Stimulated activated CD4-positive, alpha-beta T cell treated with anti-CD3 and anti-CD28 coated beads, Interleukin-1b, Interleukin-23, amount 100 ng/mL, for 1 hour (primary cell): ENCODE measurements at regions not wholly inside any gene's neighbourhood (a gene's known extent, or its start where the extent isn't known, plus 50 kb on each side); places are given as distances from the start of the nearest gene placed in this dataset.
"Not testable (repeated sequence)": the region's sequence is repeated elsewhere in the genome, so short reads cannot be mapped to it uniquely, and the experiment has no call there.

Experiments
- DNase-seq, 2 donors: peaks; one replicate each; pipeline ENCODE4 v3.0.0-alpha.2; 2020; ENCODE audit warnings: low read depth in 2 of 2

DNA sequence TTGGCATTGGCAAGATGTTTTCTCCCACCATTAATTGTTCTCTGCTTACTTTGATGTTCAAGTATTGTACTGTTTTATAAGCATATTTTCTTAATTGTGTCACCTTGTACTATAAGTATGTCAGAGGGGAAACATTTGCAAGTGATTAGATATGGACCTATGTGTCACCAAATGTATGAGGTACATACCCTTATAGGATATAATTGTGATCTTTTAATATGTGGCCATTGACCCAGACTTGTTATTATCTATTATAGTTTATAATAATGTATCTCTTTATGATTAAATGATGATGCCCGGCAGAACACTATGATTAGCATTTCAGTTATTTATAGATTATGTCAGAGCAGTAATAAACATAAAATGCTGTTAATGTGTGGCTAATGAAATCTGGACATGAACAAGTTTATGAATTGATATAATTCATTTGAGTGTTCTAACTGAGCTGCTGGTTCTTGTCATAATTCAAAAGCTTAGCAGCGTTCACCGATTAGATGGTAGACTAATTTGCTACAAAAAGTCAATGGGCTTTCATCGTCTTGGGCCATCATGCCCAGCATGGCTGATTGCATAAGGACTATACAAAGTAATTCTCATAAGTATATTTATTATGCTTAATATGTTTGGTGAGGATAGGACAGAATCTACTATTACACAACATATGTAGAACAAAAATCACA, 480.9 kb upstream of the FANCL start:
- DNase-seq = no peak

DNA sequence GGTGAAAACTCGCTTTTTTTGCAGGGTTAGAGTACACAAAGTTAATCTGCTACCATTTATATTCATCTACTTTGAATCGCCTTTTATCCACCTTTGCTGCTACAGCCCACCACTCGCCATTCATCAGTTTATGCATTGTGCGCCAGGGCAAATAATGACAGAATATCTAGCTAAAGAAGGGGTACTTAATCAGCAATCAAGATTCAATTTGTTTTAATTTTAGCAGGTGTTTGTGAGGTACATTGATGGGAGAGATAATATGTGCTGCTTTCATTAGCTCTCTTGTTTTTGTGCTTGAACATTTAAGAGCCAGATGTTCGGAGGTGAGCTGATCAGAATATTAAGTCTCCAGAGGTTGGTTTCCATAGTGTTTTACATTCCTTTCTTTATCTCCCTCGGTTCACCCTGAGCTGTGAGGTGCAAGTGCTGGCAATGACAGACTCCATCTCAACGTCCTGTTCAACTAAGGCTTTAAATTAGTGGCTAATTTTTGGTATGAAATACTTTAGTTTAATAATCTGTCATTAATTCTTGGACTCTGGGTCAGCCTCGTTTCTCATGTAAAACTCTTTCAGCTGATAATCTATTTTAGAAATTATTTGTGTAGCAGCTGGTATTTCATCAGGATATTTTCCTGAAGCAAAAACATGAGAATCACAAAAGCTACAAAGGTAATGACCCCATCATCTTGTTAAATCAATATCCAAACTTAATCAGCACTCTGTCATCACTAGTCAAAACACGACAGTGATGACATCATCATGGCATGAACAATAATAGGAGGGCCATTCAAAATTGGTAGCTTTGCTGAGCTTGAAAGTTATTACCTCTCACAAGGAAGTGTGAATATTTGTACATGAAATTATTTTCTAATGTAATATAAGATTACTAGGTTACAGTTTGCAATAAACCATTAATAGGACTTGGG, 479.9 kb upstream of the FANCL start:
- no peak for DNase-seq

DNA sequence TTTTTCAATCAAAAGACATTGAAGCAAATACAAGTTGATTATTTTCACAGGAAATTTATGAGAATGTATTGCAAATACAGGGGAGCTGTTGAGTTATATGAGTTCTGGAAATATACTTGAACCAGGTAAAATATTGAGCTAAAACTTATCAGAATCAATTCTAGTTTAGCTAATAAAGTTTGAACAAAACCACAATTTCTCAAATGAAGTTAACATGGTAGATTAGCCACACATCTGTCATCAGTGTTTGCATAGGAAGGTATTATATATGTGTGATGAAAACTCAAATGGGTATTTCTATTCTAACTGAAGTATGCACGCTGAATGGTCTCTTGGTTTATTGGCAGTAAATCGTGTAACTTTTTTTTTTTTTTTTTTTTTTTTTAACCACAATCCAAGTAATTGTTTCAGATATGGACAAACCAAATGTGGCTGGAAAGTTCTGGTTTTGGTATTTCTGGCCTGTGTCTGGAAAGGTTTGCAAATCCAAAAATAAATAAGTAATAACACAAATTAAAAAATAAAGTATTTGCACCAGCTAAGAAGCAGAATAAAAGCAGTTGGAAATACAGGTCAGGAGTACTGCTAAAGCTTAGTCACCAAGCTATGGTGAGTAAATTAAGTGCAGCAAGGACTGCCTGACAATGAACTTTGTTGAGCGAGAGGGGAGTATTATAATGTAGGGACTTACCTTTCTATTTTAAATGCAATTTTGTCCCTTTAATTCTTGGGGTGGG, 479.1 kb upstream of the FANCL start:
- no peak for DNase-seq

DNA sequence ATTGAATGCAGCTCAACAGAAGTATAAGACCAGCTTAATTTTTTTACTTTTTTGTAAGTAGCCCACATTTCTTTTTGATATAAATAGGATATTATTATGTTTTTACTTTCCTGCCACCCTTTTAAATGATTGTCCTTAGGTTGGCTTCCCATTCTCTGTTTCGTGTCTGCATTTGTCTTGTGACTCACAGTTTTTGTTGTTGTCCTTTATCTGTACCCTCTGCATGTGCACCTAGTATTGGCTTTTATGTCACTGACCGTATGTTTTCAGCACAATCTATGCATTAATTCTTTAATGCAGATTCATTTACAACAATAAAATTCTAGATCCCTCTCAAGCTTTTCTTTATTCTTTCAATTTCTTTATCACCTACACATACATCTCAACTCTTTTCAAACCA, 474.2 kb upstream of the FANCL start:
- no peak for DNase-seq

DNA sequence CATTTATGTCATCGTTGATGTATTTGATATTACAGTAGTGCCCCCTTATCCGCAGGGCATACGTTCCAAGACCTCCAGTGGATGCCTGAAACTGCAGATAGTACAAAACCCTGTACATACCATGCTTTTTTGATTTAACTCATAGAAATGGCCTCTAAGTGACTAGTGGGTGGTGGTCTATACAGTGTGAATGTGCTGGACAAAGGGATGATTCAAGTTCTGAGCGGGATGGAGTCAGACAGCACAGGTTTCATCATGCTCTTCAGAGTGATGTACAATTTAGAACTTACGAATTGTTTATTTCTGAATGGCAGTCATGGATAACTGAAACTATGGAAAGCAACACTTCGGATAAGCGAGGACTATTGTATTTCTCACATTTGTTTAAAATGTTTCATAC, 473.1 kb upstream of the FANCL start:
- DNase-seq = no peak

DNA sequence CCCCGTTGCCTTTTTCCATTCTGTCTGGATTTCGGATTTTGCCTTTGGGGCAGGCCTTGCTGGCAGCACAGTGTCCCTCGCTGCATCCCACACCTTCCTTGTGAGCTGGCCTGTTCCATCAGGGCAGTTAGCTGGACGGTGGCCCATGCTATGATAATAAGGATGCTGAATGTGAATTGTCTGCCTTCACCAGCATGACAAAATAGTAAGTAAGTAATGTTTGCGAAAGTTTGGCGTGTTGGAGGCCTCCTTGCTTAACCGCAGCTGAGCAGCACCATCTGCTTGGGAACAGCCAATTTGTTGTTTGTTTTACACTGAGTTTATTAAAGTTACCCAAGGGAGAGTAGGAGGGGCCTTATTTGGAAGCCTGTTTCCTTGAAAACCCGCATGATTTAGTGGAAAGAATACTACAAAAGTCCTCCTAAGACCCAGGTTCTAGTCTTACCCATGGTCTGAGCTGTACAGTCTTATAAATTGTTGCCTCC, 469.7 kb upstream of the FANCL start:
- DNase-seq = no peak

DNA sequence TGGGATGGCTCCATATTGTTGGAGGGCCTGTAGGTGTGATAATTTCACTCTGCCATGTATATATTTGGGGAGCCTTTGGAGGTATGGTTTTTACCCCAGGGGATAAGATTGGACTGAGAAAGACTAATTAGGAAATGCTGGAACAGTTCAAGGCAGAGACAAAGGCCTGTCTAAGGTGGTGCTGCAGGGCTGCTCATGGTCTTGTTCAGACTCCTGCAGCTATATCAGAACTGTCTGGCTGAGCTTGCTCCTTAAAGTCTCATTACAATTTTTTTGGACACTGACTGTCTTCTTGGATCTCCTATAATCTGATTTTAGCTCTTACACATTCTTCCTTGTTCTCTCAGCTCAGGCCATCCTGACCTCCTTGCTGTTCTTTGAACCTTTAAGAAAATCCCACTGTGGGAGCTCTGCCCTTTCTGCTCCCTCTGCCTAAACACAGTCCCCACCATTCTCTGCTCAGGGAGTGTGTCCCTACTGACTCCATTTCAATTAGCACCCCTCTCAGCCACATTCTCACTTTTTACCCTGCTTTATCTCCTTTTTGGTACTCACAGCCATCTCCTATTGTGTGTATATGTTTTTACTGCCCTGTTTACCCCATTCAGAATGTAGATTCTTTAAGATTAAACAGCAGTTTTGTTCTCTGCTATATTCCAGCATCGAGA, 468.7 kb upstream of the FANCL start:
- DNase-seq = no peak

DNA sequence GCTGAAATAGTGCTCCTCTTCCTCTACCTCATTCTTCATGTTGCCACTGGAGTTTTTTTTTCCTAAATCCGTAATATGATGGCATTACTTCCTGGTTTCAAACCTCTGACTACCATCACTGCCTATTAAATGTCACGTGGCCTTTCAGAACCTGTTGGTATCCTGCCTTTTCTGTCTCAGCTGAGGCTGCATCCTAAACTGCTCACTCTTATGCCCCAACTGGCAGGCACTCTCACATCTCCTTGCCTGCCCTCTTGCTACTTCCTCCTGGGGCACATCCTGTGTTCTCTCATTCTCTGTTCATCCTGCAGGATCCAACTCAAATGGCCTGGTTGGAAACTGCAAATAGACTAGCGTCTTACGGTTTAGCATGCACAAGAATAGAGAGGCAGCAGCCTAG, 468.1 kb upstream of the FANCL start:
- DNase-seq = no peak

DNA sequence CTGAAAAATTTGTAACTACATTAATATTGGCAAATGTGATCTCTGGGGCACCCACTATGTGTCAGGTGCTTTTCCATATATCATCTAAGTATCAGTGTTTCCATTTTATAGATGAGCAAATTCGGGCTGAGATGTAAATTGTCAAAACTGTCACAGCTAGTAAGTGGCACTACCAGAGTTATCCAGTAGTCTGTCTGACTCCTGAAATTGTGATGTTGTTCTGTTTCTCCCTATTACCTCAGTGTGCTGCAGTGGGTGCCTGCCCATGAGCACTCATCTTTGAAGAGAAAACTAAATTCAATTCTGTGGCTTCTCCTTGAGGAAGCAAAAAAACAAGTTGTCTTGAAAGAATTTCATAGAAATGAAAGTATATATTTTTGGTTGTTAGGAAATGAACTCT, 467.4 kb upstream of the FANCL start:
- DNase-seq = no peak

DNA sequence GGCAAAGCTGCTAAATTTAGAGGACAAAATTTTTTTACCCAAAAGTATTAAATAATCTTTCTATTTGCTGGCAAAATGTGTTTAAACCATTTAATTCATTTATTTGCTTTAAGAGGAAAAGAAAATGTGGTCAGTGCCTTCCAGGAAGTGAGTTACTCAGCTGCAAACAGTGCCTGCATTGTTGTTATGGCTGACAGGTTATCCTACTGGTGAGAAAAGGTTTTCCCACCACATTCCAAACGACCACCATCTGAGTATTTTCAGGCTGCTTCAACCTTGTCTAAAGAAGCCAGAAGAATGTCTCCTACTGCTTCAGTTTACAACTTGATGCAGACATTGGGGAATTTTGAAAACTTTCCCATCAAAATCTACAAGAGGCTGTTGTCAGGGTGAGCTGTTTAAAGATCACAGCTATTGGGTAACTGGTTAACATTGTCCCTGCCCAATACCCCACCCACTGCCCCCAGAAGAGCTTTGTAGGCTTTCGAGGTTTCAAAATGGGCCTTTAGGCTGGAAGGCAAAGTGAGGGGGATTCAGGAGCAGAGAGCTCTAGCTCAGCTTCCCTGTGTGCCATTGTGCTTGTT, 461.3 kb upstream of the FANCL start:
- no peak for DNase-seq

DNA sequence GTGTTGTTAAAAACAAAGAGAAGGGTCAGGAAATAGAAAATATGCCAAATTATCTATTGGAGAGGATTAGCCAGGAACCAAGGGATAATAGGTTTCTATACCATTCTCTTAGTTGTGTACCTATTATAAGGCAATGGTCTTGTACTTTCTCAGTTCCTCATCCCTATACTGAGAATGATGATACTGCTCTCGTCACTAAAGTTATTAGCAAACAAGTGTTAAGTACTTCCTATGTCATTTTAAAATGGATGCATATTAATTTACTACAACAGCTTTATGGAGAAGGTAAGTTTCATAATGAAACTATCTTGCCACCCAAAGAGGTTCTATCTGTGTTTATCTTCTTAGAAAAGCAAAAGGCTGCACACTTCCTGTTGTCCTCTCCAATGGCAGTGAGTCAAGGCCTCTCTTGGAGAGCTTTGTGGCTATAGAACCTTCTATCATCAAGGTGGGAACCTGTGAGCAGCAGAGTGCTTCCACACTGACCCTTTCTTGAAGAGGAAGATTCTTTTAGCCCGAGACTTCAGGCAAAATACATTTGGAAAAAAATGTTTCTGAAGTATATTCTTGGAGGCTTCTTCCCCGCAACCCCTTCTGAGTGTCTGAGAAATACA, 460.7 kb upstream of the FANCL start:
- DNase-seq = no peak

DNA sequence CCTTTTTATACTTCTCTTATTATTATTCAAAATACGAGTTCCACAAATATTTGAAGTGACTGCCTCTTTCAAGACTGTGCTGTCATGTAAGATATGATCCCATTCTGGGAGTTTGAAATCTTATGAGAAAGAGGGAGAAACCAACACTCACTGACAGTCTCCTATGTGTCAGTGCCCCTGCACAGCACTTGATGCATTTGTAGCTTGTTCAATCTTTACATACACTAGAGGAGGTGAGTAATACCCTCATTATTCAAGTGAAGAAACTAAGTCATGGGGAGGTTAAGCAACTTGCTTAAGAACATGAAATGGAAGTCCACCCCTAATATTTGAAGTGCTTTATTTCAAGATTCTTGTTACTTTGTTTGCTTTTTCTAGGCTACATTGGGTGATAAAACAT, 459.5 kb upstream of the FANCL start:
- no peak for DNase-seq

DNA sequence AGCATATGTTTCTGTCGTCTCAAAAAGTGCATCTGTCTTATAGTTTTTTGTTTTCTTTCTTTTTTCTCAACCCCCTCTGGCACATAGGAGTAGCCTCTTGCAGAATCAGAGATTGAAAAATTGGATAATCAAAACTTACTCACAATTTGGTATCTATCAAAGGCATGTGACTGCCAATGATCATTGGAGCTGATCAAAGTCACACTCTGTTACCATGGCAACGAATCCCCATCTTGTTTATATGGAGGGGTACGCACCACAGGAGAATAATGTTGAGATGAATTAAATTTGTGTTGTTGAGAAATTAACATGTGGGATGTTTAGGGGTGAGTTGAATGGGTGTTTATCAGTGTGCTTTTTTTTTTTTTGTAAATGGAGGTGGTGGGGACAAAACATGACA, 458.3 kb upstream of the FANCL start:
- DNase-seq = no peak

DNA sequence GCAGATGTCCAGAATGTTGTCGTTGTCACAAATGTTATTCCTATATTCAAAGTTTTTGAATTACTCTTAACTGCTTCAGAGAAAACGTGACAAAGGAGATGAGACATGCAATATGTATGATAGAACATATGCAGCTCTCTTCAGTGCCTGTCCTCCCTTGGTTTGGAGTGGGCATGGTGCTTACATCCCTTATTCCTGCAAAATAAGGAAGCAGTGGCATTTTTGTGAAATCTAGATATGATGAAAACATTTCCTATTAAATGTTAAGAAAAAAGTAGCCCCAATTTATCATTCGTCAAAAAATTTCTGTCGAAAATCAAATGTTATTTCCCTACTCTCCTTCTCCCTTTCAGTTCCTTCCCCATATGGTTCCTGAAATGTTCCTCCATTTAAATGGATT, 457.5 kb upstream of the FANCL start:
- no peak for DNase-seq

DNA sequence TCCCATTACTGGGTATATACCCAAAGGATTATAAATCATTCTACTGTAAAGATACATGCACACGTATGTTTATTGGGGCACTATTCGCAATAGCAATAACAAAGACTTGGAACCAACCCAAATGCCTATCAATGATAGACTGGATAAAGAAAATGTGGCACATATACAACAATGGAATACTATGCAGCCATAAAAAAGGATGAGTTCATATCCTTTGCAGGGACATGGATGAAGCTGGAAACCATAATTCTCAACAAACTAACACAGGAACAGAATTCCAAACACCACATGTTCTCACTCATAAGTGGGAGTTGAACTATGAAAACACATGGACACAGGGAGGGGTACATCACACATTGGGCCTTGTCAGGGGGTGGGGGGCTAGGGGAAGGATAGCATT, 453.0 kb upstream of the FANCL start:
- DNase-seq = not testable (repeated sequence)

DNA sequence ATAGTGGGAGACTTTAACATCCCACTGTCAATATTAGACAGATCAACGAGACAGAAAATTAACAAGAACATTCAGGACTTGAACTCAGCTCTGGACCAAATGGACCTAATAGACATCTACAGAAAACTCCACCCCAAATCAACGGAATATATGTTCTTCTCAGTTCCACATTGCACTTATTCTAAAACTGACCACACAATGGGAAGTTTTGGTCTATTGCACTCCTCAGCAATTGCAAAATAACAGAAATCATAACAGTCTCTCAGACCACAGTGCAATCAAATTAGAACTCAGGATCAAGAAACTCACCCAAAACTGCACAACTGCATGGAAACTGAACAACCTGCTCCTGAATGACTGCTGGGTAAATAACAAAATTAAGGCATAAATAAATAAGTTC, 449.9 kb upstream of the FANCL start:
- not testable (repeated sequence) for DNase-seq

DNA sequence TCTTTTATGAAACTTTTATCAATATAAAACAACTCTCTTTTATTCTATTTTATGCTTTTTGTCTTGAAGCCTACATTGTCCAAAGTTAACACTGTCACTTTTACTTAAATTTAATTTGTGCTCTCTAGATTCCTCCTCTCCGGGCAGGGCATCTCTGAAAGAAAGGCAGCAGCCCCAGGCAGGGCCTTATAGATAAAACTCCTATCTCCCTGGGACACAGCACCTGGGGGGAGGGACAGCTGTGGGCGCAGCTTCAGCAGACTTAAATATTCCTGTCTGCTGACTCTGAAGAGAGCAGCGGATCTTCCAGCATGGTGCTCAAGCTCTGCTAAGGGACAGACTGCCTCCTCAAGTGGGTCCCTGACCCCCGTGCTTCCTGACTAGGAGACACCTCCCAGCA, 447.7 kb upstream of the FANCL start:
- DNase-seq = no peak

DNA sequence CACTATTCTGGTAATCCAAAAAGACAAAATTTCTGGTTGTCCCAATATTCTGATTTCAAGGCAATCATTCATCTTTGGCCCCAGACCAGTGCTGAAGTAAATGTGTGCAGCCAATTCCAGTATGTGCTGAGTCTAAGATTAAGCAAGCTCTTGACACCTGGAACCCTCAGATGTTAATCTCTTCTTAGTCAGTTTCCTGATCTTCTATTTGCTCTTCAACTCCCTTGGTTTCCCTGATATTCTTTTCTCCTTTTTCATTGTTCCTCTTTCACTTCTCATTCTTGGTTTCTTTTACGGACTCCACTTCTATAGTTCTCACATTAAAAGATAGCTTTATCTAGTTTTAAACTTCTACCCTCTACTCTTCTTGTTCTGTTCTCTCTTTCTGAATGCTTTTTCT, 445.7 kb upstream of the FANCL start:
- no peak for DNase-seq

DNA sequence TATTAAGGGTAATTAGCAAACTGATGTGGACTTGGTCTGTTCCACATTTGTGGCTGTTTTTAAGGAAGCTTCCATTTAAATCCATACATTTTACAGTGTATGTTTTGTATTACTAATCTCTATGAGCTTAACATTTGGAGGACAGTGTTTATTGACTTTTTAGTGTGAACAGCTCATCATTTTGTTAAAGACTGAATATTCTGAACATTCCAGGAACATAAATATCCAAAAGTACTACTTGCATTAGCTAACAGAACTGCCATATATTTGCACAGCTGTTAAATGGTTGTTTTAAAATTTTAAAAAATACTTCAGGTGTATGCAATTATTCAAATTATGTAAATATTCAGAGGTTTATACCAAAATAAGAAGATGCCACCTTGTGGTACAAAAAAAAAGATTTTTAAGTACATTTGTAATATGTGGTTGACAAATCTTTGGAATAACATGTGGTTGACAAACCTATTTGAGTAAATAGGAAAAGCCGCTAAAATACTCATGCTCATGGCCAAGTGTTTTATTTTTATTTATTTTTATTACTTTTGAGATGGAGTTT, 439.7 kb upstream of the FANCL start:
- DNase-seq = no peak

DNA sequence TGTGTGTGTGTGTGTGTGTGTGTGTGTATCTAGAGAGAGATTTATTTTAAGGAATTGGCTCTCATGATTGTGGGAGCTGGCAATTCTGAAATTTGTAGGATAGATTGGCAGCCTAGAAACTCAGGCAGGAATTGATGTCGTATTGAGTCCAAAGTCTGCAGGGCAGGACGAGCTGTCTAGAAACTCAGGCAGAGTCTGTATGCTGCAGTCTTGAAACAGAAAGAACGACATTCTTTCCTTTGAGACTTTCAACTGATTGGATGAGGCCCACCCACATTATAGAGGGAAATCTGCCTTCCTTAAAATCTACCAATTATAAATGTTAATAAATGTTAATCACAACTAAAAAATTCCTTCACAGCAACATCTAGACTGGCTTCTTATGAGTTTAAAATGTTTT, 436.6 kb upstream of the FANCL start:
- no peak for DNase-seq

DNA sequence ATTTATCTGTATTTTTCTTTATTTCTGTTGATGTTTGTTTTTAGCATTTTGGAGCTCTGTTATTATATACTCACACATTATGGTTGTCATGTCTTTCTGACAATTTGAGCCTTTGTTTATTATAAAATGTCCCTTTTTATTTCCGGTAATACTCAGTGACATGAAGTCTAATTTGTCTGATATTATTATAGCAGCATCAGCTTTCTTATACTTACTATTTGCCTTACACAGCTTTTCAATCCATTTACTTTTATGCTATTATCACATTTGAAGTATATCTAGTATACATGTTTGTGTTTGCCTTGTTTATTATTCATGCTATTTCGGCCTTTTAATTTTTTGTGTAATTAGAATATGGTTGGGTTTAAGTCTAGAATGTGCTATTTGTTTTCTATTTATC, 430.6 kb upstream of the FANCL start:
- no peak for DNase-seq
